ENCODE measurements at regions not wholly inside any gene's neighbourhood (a gene's known extent, or its start where the extent isn't known, plus 50 kb on each side); places are given as distances from the start of the nearest gene placed in this dataset.
A peak's percentile ranks its signal among the peaks of the same experiment; 100 is the strongest.

GRCh38 chr5:145220481-145220880 is 614.7 kb downstream of the PRELID2 start:
- ATAC-seq (ENCODE audit: insufficient read depth, low FRiP score): no peak
- TF ChIP-seq CTCF (IDR thresholded peaks at IDR 0.05; ENCODE audit: control extremely low read depth, extremely low read depth): no peak
- Histone ChIP-seq H3K9ac (ENCODE audit: insufficient read depth in 1 of 2, low read length in 2 of 2) (no peak overlapping the region), H3K36me3 (ENCODE audit: control insufficient read depth in 4 of 4, insufficient read depth in 4 of 4, low read length in 4 of 4) (no peaks in the 10 kb centered on the region), H3K9me3 (ENCODE audit: control insufficient read depth in 4 of 4, insufficient read depth in 3 of 4, low read length in 3 of 4) (no peaks in the 10 kb centered on the region), H3K27me3 (ENCODE audit: control insufficient read depth in 3 of 3, insufficient read depth in 3 of 3, low read length in 2 of 3) (no peaks in the 10 kb centered on the region), H3K27ac (ENCODE audit: low read depth in 1 of 2, low read length in 1 of 2) (no peak overlapping the region), H3K4me3 (no peak overlapping the region), H3K4me1 (ENCODE audit: control insufficient read depth in 5 of 5, insufficient read depth in 5 of 5, low read length in 5 of 5) (no peaks in the 10 kb centered on the region)
- DNase-seq: peak; percentile 47 to 72 (median 55)
- WGBS, 2 donors: 64 to 85% methylated on average over 5 of the region's 5 CpGs

- H3K27ac ChIP-seq (ENCODE audit: low read depth in 1 of 2, low read length in 1 of 2): no peak overlapping the region
- no peak overlapping the region for H3K9ac ChIP-seq (ENCODE audit: insufficient read depth in 1 of 2, low read length in 2 of 2)
- no peaks in the 10 kb centered on the region for H3K27me3 ChIP-seq (ENCODE audit: control insufficient read depth in 3 of 3, insufficient read depth in 3 of 3, low read length in 2 of 3)
- WGBS, 2 donors: 89 to 96% methylated on average over 1 of the region's 1 CpG
- ATAC-seq (ENCODE audit: insufficient read depth, low FRiP score) (no peak), DNase-seq (no peak)
- no peaks in the 10 kb centered on the region for H3K36me3 ChIP-seq (ENCODE audit: control insufficient read depth in 4 of 4, insufficient read depth in 4 of 4, low read length in 4 of 4)
- H3K4me1 ChIP-seq (ENCODE audit: control insufficient read depth in 5 of 5, insufficient read depth in 5 of 5, low read length in 5 of 5): no peaks in the 10 kb centered on the region
- no peak overlapping the region for H3K4me3 ChIP-seq
- TF ChIP-seq CTCF (IDR thresholded peaks at IDR 0.05; ENCODE audit: control extremely low read depth, extremely low read depth): no peak
- H3K9me3 ChIP-seq (ENCODE audit: control insufficient read depth in 4 of 4, insufficient read depth in 3 of 4, low read length in 3 of 4): no peaks in the 10 kb centered on the region
Measured at GRCh38 chr5:145218982-145219381, 616.2 kb downstream of the PRELID2 start.

- Histone ChIP-seq H3K27me3 (ENCODE audit: control insufficient read depth in 3 of 3, insufficient read depth in 3 of 3, low read length in 2 of 3) (no peaks in the 10 kb centered on the region), H3K9ac (ENCODE audit: insufficient read depth in 1 of 2, low read length in 2 of 2) (no peak overlapping the region), H3K9me3 (ENCODE audit: control insufficient read depth in 4 of 4, insufficient read depth in 3 of 4, low read length in 3 of 4) (no peaks in the 10 kb centered on the region), H3K4me3 (no peak overlapping the region), H3K4me1 (ENCODE audit: control insufficient read depth in 5 of 5, insufficient read depth in 5 of 5, low read length in 5 of 5) (no peaks in the 10 kb centered on the region), H3K36me3 (ENCODE audit: control insufficient read depth in 4 of 4, insufficient read depth in 4 of 4, low read length in 4 of 4) (no peaks in the 10 kb centered on the region), H3K27ac (ENCODE audit: low read depth in 1 of 2, low read length in 1 of 2) (no peak overlapping the region)
- no peak for DNase-seq
- WGBS, 2 donors: 67 to 78% methylated on average over 3 of the region's 3 CpGs
- TF ChIP-seq CTCF (IDR thresholded peaks at IDR 0.05; ENCODE audit: control extremely low read depth, extremely low read depth): no peak
- no peak for ATAC-seq (ENCODE audit: insufficient read depth, low FRiP score)
Measured at GRCh38 chr5:145218019-145218418, 617.1 kb downstream of the PRELID2 start.

GRCh38 chr5:145210020-145210419 is 625.1 kb downstream of the PRELID2 start:
- H3K9ac ChIP-seq (ENCODE audit: insufficient read depth in 1 of 2, low read length in 2 of 2): no peak overlapping the region
- H3K4me3 ChIP-seq: no peak overlapping the region
- no peaks in the 10 kb centered on the region for H3K4me1 ChIP-seq (ENCODE audit: control insufficient read depth in 5 of 5, insufficient read depth in 5 of 5, low read length in 5 of 5)
- WGBS, 2 donors: 89 to 90% methylated on average over 3 of the region's 3 CpGs
- no peak for DNase-seq
- no peaks in the 10 kb centered on the region for H3K36me3 ChIP-seq (ENCODE audit: control insufficient read depth in 4 of 4, insufficient read depth in 4 of 4, low read length in 4 of 4)
- H3K27me3 ChIP-seq (ENCODE audit: control insufficient read depth in 3 of 3, insufficient read depth in 3 of 3, low read length in 2 of 3): no peaks in the 10 kb centered on the region
- no peak overlapping the region for H3K27ac ChIP-seq (ENCODE audit: low read depth in 1 of 2, low read length in 1 of 2)
- TF ChIP-seq CTCF (IDR thresholded peaks at IDR 0.05; ENCODE audit: control extremely low read depth, extremely low read depth): no peak
- no peak for ATAC-seq (ENCODE audit: insufficient read depth, low FRiP score)
- no peaks in the 10 kb centered on the region for H3K9me3 ChIP-seq (ENCODE audit: control insufficient read depth in 4 of 4, insufficient read depth in 3 of 4, low read length in 3 of 4)

Data from lung (tissue), 11 donors.